Right ventricle myocardium superior (tissue), 1 donor: ENCODE measurements at regions not wholly inside any gene's neighbourhood (a gene's known extent, or its start where the extent isn't known, plus 50 kb on each side); places are given as distances from the start of the nearest gene placed in this dataset.
"Not testable (repeated sequence)": the region's sequence is repeated elsewhere in the genome, so short reads cannot be mapped to it uniquely, and the experiment has no call there.

Experiments used
- ATAC-seq: fragments of 200-7000 bp; cut with Tn5 transposase; one replicate; pipeline ENCODE4 v1.9.1; 2020; ENCODE audit warnings: mild to moderate bottlenecking; ENCODE audit not compliant: poor library complexity
- DNase-seq: peaks from one replicate; pipeline ENCODE4 v3.0.0-alpha.2; 2020
- intact Hi-C: fragments of 100-400 bp; cut with DNase I; formaldehyde crosslinking; loops from one replicate; pipeline ENCODE4 v1.11.2; 2022
- donor health status: DM: no; HTN: yes; CAD: no; lungs with severe emphysema.

DNA sequence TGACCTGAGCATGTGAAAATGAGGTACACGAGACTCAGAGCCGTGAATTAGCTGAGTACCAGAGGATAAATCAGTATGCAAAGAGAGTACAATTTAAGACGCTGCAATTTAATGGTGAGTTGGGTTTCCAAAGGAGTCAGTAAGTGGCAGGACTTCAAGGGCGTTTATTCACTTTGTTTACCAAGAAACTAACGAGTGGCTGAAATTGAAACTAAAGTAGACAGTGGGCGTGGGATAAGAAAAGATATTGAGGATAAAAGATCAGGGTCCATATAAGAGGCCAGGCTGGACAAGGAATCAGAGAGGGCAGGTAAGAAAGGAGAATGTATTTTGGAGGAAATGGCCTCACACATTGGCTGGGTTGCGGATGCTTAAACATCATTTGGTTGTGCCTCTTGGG, 346.9 kb upstream of the SPATA31A3 start:
- DNase-seq, ATAC-seq, intact Hi-C loops: not testable (repeated sequence)

DNA sequence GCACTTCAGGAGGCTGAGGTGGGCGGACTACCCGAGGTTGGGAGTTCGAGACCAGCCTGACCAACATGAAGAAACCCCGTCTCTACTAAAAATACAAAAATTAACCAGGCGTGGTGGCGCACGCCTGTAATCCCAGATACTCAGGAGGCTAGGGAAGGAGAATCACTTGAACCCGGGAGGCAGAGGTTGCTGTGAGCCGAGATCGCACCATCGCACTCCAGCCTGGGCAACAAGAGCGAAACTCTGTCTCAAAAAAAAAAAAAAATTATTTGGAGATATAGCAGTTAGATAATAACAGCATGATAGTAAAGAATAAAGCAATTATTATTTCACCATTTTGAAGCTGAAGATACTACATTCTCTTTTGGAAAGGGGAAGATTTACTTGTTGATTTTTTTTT, 345.9 kb upstream of the SPATA31A3 start:
- ATAC-seq = not testable (repeated sequence)

DNA sequence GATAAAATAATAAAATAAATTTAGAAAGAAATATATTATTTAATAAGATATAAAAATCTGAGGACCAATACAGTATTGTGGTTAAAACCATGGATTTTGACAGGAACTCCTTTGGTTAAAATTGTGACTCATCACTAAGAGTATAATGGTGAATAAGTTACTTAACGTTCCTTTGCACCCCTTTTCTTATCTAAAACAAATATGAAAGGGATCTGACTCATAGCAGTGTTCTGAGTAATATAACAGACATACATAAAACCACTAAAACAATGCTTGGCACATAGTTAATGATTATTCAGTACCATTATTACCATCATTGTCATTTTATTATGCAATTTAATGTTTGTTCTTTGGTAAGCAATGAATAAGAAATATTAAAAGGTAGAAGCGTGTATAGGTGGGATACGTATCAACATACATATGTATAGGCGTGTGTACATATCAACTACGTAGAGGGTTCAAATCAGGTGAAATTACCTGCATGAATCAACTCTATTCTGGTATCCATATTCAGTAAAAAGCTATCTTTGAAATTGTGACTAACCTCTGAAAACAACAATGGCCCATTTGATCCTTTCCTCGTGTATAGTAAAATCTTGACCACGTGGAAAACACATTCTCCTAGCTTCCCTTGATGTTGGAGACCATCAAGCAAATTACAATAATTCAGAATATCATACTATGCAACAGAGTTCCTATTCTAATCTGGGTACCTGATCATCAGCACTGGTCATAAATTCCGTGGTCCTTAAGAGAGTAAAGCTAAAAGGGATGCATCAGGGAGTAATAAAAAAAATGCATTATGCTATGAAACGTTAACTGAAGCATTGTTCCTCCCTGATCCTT, 342.6 kb upstream of the SPATA31A3 start:
- ATAC-seq, DNase-seq, intact Hi-C loops: not testable (repeated sequence)

More for the DNA sequence above, 345.9 kb upstream of the SPATA31A3 start:
- intact Hi-C loops = not testable (repeated sequence)
- DNase-seq = peak; percentile 6

DNA sequence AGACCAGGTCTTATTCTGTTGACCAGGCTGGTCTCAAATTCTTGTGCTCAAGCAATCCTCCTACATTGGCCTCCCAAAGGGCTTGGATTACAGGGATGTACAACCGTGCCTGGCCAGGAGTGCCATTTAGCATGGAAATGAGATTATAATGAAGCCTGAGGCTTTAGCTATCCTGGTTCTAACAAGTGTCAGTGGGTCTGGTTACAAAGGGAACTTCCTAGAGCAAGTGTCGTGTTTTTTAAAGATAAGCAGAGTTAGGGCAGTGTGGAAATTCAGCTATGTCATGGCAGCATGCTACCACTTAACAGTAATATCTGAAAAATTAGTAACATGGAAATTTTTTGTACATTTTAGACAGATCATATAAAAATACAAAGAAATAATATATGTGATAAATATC, 339.3 kb upstream of the SPATA31A3 start:
- DNase-seq, intact Hi-C loops, ATAC-seq: not testable (repeated sequence)

DNA sequence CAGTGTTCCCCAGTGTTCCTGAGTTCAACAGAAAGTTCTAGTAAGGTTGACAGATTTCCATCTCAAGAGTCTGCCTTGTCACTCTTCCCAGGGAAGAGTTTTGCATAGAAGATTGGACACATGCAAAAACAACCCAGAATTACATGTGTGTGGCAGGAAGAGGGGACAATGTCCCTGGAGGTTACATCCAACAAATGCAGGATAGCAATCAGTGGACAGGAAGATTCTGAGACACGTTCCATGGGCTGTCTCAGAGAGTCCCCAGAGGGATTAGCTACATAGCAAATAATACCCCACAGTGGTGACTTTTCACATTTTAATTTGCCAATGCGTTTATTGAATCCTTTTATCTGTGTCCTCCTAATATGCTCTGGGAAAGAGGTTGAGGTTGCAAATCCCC, 321.1 kb upstream of the SPATA31A3 start:
- intact Hi-C loops = not testable (repeated sequence)

DNA sequence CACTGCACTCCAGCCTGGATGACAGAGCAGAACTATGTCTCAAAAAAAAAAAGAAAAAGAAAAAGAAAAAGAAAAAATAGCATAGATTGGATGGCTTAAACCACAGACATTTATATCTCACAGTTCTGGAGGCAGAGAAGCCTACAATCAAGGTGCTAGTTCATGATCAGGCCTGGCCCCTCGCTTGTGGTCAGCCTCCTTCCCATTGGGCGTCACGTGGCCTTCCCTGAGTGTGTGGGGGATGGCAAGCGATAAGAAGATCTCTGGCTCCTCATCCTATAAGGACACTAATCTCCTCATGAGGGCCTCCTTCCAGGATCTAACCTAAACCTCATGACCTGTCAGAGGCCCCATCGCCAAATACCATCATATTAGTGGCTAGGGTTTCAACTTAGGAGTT, 320.2 kb upstream of the SPATA31A3 start:
- ATAC-seq, intact Hi-C loops: not testable (repeated sequence)

More for the DNA sequence above, 321.1 kb upstream of the SPATA31A3 start:
- DNase-seq, ATAC-seq: not testable (repeated sequence)

DNA sequence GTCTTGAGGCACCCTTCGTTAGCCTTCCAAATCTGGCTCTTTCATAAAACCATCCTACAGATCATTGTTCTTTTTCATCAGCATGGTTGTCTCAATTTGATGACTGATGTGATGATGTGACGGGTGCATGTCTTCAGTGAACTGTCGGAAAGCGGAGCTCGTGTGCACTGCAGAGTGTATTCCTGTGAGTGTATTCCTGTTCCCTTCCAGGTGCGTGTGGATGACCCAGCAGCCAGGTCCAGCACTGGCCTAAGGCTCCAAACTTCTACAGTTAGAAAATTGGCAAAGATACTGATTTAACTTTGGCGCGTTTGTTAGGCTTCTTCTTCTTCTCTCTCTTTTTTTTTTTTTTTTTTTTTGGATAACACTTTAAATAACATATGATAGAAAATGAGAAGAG, 314.8 kb upstream of the SPATA31A3 start:
- intact Hi-C loops, ATAC-seq, DNase-seq: not testable (repeated sequence)

More for the DNA sequence above, 320.2 kb upstream of the SPATA31A3 start:
- DNase-seq = not testable (repeated sequence)

DNA sequence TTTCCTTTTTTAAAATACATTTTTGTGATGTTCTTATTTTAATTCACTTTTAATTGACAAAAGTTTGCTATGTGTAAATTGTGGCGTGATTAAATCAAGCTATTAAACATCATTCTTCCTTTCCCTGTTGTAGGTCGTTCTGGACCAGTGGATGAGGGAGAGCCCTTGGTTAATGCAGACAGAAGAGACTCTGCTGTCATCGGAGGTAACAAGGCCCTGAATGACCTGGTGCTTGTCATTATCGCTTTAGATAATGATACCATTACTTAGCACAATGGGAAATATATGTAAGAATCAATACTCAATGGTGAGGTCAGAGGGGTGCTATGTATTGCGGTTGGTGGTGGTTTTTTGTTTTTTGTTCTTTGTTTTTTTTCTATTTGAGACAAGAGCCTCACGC, 296.4 kb upstream of the SPATA31A3 start:
- ATAC-seq, DNase-seq, intact Hi-C loops: not testable (repeated sequence)

DNA sequence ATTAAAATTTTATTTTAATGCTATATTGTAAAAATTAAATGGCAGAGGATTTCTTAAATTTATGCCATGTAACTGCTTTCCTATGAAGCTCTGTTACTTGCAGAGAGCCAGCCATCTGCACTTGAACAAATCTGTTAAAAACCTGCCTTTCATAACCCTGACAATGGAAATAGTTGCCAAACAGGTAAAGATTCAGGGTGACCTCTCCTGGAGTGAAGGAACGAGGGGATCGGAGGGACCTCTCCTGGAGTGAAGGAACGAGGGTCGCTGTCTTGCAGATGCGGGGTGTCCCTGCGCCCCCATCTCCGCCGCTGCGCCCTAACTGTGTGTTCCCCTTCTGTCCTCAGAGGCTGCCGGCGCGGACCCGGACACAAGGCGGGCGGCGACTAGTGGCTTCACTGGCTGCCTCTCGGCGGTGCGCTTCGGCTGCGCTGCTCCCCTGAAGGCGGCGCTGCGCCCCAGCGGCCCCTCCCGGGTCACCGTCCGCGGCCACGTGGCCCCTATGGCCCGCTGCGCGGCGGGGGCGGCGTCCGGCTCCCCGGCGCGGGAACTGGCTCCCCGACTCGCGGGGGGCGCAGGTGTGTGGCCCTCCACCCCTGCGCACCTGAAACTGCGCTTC, 295.9 kb upstream of the SPATA31A3 start:
- intact Hi-C loops, DNase-seq: not testable (repeated sequence)
- peak; percentile 51 for ATAC-seq

DNA sequence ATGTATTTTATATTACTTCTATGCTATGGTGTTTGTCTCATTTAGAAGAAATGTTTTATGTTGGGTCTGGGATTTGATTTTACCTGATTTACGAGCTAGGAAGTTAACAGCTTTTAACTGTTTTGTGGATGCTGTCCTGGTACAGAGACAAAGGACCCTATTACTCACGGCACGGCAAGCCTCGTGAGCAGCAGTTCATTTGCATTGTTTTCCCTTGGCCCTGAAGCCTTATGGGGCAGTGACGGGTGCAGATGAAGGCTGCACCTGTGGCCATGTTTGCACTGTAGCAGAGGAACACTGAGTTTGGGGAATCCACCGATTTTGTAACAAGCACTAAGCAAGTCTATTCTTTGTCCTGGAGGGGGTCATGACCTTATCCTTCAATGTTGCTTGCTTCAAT, 291.9 kb upstream of the SPATA31A3 start:
- intact Hi-C loops, DNase-seq, ATAC-seq: not testable (repeated sequence)

DNA sequence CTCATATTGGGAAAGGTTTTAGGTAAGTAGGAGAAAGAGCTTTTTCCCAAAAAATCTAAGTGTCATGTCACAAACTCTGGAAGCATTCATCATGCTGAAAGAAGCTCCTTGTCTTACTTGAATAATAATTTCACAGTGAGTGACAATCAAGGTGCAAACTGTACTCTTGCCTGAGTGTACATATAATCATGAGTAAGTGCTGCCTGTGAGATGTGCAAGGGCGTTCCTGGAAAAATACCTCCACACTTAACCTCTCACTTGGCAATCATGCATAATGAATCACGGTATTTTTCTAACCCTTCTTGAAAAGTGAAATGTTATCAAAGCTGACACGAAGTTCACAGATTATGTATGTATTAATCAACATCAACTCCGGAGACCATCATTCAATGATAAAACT, 289.2 kb upstream of the SPATA31A3 start:
- ATAC-seq, DNase-seq, intact Hi-C loops: not testable (repeated sequence)

DNA sequence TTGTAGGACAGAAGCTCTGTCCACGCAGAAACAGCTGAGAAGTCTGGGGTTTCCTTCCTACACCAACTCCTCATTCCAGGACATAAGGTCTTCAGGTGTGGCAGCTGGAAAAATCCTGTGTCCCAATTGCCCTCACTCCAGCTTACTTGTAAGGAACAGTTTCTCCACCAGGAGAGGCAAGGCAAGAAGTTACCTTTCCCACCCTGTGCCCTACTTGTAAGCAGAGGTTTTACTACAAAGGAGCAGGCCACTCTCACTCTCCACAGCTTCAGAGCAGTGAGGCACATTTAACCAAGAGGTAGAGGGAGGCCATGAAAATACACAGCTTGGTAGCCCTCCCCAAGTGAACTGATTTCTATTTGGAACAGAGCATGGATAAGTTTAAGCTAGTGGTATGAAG, 277.3 kb upstream of the SPATA31A3 start:
- DNase-seq, ATAC-seq, intact Hi-C loops: not testable (repeated sequence)

DNA sequence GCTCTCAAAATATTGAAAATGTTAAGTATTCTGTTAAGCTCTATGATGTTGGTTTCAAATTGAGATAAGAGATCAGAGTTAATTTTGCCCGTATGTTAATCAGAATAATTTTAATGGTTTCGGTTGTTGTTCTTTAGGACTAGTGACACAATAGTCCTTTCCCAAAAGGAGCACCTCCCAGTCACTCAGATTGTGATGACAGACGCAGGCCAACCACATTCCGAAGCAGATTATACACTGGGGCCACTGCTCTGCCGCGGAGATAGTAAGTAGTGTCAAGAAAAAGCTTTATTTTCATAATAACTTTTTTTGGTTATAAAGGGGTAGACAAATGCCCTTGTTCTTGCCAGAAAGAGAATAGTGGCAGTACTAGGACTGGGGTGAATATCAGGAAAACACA, 265.5 kb upstream of the SPATA31A3 start:
- ATAC-seq = peak; percentile 79

DNA sequence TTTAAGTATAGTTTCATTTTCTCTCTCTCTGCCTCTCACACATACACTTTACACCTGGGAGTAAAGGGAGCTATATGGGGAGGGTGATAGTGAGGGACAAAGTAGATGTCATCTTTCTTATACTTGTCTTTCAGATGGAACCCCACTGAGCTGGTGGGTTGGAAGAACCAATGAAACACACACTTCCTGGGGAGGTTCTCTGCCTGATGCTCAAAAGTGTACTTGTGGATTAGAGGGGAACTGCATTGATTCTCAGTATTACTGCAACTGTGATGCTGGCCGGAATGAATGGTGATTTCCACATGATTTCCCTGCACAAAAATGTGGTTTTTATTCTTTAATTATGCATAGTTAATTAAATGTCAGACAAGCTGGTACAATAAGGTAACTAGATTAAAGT, 256.6 kb upstream of the SPATA31A3 start:
- DNase-seq, intact Hi-C loops, ATAC-seq: not testable (repeated sequence)

More for the DNA sequence above, 265.5 kb upstream of the SPATA31A3 start:
- DNase-seq, intact Hi-C loops: not testable (repeated sequence)

DNA sequence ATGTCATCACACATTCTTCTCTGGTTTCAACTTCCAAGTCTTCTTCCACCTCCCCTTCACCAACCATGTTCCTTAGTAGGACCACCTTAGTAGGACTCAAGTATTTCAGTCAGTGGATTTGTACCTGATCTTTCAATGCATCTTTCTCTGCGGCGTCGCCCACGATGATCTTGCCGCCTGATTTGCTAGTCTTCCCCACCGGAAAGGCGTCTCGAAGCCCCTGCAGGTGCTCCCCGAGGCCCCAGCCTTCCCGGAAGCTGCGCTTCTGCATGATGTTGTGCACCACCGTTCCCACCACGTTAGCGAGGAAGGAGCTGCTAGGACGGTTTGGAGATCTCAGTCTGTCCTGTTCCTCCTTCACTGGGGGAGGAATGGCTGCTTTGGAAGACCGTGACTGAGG, 219.7 kb upstream of the SPATA31A3 start:
- ATAC-seq, DNase-seq, intact Hi-C loops: not testable (repeated sequence)

DNA sequence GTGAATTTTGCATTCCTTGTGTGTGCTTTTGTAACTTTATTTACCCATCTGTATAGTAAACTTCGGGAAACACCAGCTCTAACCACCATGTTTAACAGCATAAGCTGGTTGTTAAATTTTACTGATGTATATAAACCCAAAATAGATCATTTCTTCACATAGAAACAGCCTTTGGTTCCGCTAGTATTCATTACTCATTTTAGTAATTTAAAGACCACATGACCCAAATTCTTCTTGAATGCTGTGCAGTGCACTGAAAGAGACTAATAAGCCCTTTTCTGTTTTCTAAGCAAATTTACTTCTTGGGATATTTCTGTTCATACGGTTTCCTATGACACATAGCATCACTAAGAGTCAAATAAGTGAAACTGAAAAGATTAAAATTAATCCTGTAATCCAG, 218.5 kb upstream of the SPATA31A3 start:
- intact Hi-C loops, DNase-seq, ATAC-seq: not testable (repeated sequence)

DNA sequence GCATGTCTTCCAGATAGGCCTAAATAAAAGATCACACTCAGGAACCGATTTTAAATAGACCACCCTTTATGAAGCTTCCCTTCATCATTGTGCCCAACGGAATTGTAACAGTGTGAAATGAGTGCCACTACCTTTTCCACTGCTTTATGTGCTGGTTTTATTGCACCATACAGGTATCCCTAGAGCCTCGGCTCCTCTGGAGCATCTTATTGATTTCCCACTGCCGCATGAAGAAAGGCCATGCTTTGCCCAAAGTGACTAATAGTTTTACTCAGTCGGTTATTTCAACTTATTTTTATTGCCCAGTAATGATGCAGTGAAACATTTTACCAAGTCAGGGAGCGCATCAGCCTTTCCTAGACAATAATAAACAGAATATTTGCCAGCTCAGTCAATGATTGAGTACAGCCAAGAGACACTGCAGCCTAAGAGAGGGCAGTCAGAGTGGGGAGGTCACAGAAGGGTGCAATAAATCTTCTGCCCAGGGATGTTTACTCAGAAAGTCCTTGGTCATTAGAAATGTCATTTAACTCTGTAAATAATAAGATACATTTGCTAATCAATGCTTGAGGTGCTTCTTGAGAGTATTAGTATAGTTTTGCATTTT, 216.6 kb upstream of the SPATA31A3 start:
- DNase-seq, ATAC-seq, intact Hi-C loops: not testable (repeated sequence)

DNA sequence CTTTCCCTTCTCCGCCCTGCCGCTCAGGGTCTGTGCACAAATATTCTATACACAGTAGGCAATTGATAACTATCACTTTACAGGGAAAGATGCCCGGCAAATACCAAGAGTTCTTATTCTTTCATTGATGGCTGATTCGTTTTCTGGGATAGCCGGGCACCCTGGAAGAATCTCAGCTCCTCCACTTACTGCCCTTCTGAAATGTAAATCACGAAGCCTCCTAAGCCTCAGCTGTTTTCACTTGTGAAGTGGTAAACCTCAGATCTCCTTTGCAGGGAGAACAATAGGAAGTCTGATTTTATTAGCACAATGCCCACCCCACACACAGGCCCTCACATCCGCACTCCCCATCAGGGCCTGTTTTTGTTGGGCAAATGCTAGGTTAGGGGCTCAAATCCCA, 203.8 kb upstream of the SPATA31A3 start:
- intact Hi-C loops, DNase-seq, ATAC-seq: not testable (repeated sequence)

DNA sequence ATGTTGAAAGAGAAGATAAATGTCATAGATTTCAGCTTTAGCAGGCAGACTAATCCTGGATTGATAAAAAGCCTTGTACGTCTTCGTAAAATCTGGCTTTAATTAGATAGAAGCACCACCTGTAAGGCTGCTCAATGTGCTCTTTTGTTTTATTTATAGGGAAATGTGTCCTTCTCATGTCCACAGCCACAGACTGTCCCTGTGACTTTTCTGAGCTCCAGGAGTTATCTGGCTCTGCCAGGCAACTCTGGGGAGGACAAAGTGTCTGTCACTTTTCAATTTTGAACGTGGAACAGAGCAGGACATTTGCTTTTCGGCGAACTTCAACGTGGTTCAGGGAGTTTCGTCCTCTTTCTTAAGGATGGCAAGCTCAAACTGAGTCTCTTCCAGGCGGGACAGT, 203.0 kb upstream of the SPATA31A3 start:
- ATAC-seq = peak; percentile 65
- DNase-seq, intact Hi-C loops: not testable (repeated sequence)
